Panc1 (cell line): ENCODE measurements at regions not wholly inside any gene's neighbourhood (a gene's known extent, or its start where the extent isn't known, plus 50 kb on each side); places are given as distances from the start of the nearest gene placed in this dataset.
A peak's percentile ranks its signal among the peaks of the same experiment; 100 is the strongest.

Source experiments
- ATAC-seq: fragments of 200-7000 bp; cut with Tn5 transposase; 2 replicates; pipeline ENCODE4 v1.9.1; 2020; ENCODE audit warnings: mild to moderate bottlenecking, moderate library complexity
- BruUV-seq: library from RNA; stranded (reverse); fragments of 400-500 nt; replicated peaks from 2 replicates; lab custom pipeline; 2021; lab: Mats Ljungman, UMichigan
- CTCF ChIA-PET: fragments of 300-600 bp; sonication (Branson Sonifier 250); formaldehyde crosslinking; loops from one replicate; lab custom pipeline; 2022; ENCODE audit warnings: antibody characterized with exemption; lab: Charles Lee
- POLR2A ChIA-PET: fragments of 300-600 bp; sonication (Branson Sonifier 250); formaldehyde crosslinking; loops from one replicate; lab custom pipeline; 2022; ENCODE audit warnings: antibody characterized with exemption; lab: Charles Lee
- DNase-seq: peaks from one replicate; pipeline ENCODE4 v3.0.0-alpha.2; 2010; ENCODE audit warnings: low read depth, low spot score
- H3K27ac ChIP-seq: 2 replicates; pipeline ENCODE4 v1.5.1; 2011; ENCODE audit warnings: mild to moderate bottlenecking, low read length, inconsistent platforms
- H3K27me3 ChIP-seq: fragments of 200-500 bp; sonication (Bioruptor generic); 2 replicates; pipeline ENCODE4 v1.6.0; 2014; ENCODE audit warnings: low read length, inconsistent platforms; ENCODE audit not compliant: control insufficient read depth, insufficient read depth
- H3K36me3 ChIP-seq: fragments of 200-500 bp; sonication (Bioruptor generic); 2 replicates; pipeline ENCODE4 v1.5.1; 2014; ENCODE audit warnings: inconsistent platforms, mild to moderate bottlenecking, low read length, moderate library complexity; ENCODE audit not compliant: control insufficient read depth, insufficient read depth
- H3K4me1 ChIP-seq: 2 replicates; pipeline ENCODE4 v1.5.1; 2011; ENCODE audit warnings: inconsistent platforms, mild to moderate bottlenecking, low read length, moderate library complexity; ENCODE audit not compliant: control insufficient read depth, insufficient read depth
- H3K4me3 ChIP-seq, 2 experiments: 2 replicates each; pipeline ENCODE4 v1.5.1; 2011 to 2012; ENCODE audit warnings: low read depth in 2 of 2, low read length in 2 of 2, mild to moderate bottlenecking in 2 of 2, inconsistent platforms in 1 of 2, moderate library complexity in 1 of 2
- H3K9me3 ChIP-seq: fragments of 200-500 bp; sonication (Bioruptor generic); 2 replicates; pipeline ENCODE4 v1.5.1; 2014; ENCODE audit warnings: low read depth, mild to moderate bottlenecking, inconsistent platforms, low read length, moderate library complexity; ENCODE audit not compliant: control insufficient read depth, insufficient read depth
- CTCF ChIP-seq: fragments of 450-650 bp; IDR thresholded peaks from 2 replicates; pipeline ENCODE4 v1.5.1; 2017; ENCODE audit warnings: mild to moderate bottlenecking
- POLR2AphosphoS5 ChIP-seq: IDR thresholded peaks from 2 replicates; pipeline ENCODE4 v1.6.1; 2012; ENCODE audit warnings: mild to moderate bottlenecking, low read depth, low read length, moderate library complexity
- REST ChIP-seq, 2 experiments: IDR thresholded peaks; 2 replicates each; pipeline ENCODE4 v1.6.1; 2011 to 2012; ENCODE audit warnings: low read depth in 2 of 2, control low read depth in 1 of 2, low read length in 1 of 2, mild to moderate bottlenecking in 1 of 2, moderate library complexity in 1 of 2; ENCODE audit not compliant: insufficient read depth in 1 of 2
- SIN3A ChIP-seq: IDR thresholded peaks from 2 replicates; pipeline ENCODE4 v1.6.1; 2012; ENCODE audit warnings: low read depth, mild to moderate bottlenecking, low read length, moderate library complexity, borderline replicate concordance; ENCODE audit not compliant: insufficient read depth
- TCF7L2 ChIP-seq: IDR thresholded peaks from 2 replicates; pipeline ENCODE4 v1.6.1; 2011; ENCODE audit warnings: mild to moderate bottlenecking, low read depth, low read length, inconsistent platforms
- in situ Hi-C: cut with HindIII; loops from 2 replicates; pipeline ENCODE4 v1.10.0; 2016; ENCODE audit warnings: low sequenced_read_pairs, low pct_unique_long_range_greater_than_20kb
- intact Hi-C: fragments of 100-400 bp; cut with micrococcal nuclease; formaldehyde crosslinking; loops from one replicate; pipeline ENCODE4 v1.10.0; 2022; ENCODE audit not compliant: unreplicated experiment

GRCh38 chr5:164501344-164501743 lies 995.9 kb downstream of the MAT2B start:
- BruUV-seq = no TSS peak
- TF ChIP-seq CTCF (no peak), SIN3A (no peak), REST (IDR thresholded peaks at IDR 0.05; ENCODE audit: insufficient read depth in 1 of 2, low read depth in 2 of 2, low read length in 1 of 2) (no peak), TCF7L2 (no peak), POLR2AphosphoS5 (no peak)
- DNase-seq = no peak
- H3K9me3 ChIP-seq = no peaks in the 10 kb centered on the region
- no peak overlapping the region for H3K4me3 ChIP-seq
- no peaks in the 10 kb centered on the region for H3K27me3 ChIP-seq
- H3K36me3 ChIP-seq = no peaks in the 10 kb centered on the region
- no peak for ATAC-seq
- H3K27ac ChIP-seq = no peak overlapping the region
- no peaks in the 10 kb centered on the region for H3K4me1 ChIP-seq
- in situ Hi-C loops (no loop called here), intact Hi-C loops (loop anchor here (5.0 kb wide), 1 partner anchor 804 kb away; no protein-coding TSS in a partner anchor)
- CTCF ChIA-PET = no interaction called here
- POLR2A ChIA-PET = no interaction called here

GRCh38 chr5:164504141-164504772 lies 998.8 kb downstream of the MAT2B start:
- ATAC-seq (0 out of 2 replicates have a peak, but pooled peaks have one; percentile 56), DNase-seq (peak; percentile 36)
- no TSS peak for BruUV-seq
- intact Hi-C loops = loop anchor here (1.0 to 5.0 kb wide), 3 partner anchors 491 to 940 kb away; no protein-coding TSS in a partner anchor
- TF ChIP-seq SIN3A (no peak), CTCF (peak; percentile 80)
- in situ Hi-C loops = no loop called here
- Histone ChIP-seq H3K4me3 (no peak overlapping the region), H3K4me1 (no peaks in the 10 kb centered on the region), H3K27me3 (no peaks in the 10 kb centered on the region), H3K9me3 (no peaks in the 10 kb centered on the region), H3K27ac (no peak overlapping the region), H3K36me3 (no peaks in the 10 kb centered on the region)
- ChIA-PET POLR2A (interaction anchor here (0.6 kb wide), 1 partner anchor 48 kb away, joined by 3 read pairs; no protein-coding TSS in a partner anchor), CTCF (interaction anchor here (0.6 to 0.9 kb wide), 3 partner anchors 23 to 809 kb away, joined by 3 read pairs; no protein-coding TSS in a partner anchor)
